ENCODE measurements at regions not wholly inside any gene's neighbourhood (a gene's known extent, or its start where the extent isn't known, plus 50 kb on each side); places are given as distances from the start of the nearest gene placed in this dataset.
"Not testable (repeated sequence)": the region's sequence is repeated elsewhere in the genome, so short reads cannot be mapped to it uniquely, and the experiment has no call there.

- DNase-seq, result not testable (repeated sequence)
These were observed 82.0 kb upstream of the CMKLR1 start for GRCh38 chr12:108421082-108421481.

GRCh38 chr12:108420421-108420820 is 81.3 kb upstream of the CMKLR1 start:
- DNase-seq, result not testable (repeated sequence)

- DNase-seq, result peak; percentile 27
These were observed 80.8 kb upstream of the CMKLR1 start for GRCh38 chr12:108419949-108420348.

GRCh38 chr12:108418164-108418890 is 79.2 kb upstream of the CMKLR1 start:
- peak; percentile 80 for DNase-seq

GRCh38 chr12:108414021-108414420 is 74.9 kb upstream of the CMKLR1 start:
- DNase-seq, result no peak

GRCh38 chr12:108410689-108411088 is 71.6 kb upstream of the CMKLR1 start:
- no peak for DNase-seq

GRCh38 chr12:108409481-108409880 is 70.4 kb upstream of the CMKLR1 start:
- DNase-seq, result no peak

- DNase-seq, result no peak
These were observed 64.8 kb upstream of the CMKLR1 start for GRCh38 chr12:108403952-108404351.

GRCh38 chr12:108401964-108402363 is 62.9 kb upstream of the CMKLR1 start:
- DNase-seq, result no peak

GRCh38 chr12:108400900-108401480 is 61.9 kb upstream of the CMKLR1 start:
- no peak for DNase-seq

GRCh38 chr12:108400481-108400880 is 61.4 kb upstream of the CMKLR1 start:
- no peak for DNase-seq

GRCh38 chr12:108400056-108400455 is 60.9 kb upstream of the CMKLR1 start:
- DNase-seq, result no peak

- DNase-seq, result no peak
These were observed 60.4 kb upstream of the CMKLR1 start for GRCh38 chr12:108399514-108399913.

- DNase-seq, result no peak
These were observed 55.1 kb upstream of the CMKLR1 start for GRCh38 chr12:108394196-108394595.

GRCh38 chr12:108392284-108392683 is 53.2 kb upstream of the CMKLR1 start:
- no peak for DNase-seq

GRCh38 chr12:108390495-108391203 is 51.5 kb upstream of the CMKLR1 start:
- DNase-seq, result no peak

GRCh38 chr12:108389544-108389943 is 50.4 kb upstream of the CMKLR1 start:
- no peak for DNase-seq

Data from fibroblast of skin of right quadriceps (primary cell).